Lower leg skin (tissue), 4 donors: ENCODE measurements at regions not wholly inside any gene's neighbourhood (a gene's known extent, or its start where the extent isn't known, plus 50 kb on each side); places are given as distances from the start of the nearest gene placed in this dataset.
"Not testable (repeated sequence)": the region's sequence is repeated elsewhere in the genome, so short reads cannot be mapped to it uniquely, and the experiment has no call there.

Experiments used
- DNase-seq, 2 donors: peaks; one replicate each; pipeline ENCODE4 v3.0.0-alpha.2; 2019; ENCODE audit warnings: low spot score in 2 of 2
- H3K4me3 ChIP-seq: fragments of 200-600 bp; sonication (generic); 2 replicates; pipeline ENCODE4 v1.5.1; 2017; ENCODE audit warnings: mild to moderate bottlenecking, low read depth; ENCODE audit not compliant: poor library complexity, severe bottlenecking
- POLR2A ChIP-seq, 2 donors: fragments of 450-650 bp; IDR thresholded peaks; one replicate each; pipeline ENCODE4 v1.6.1; 2016 to 2017; ENCODE audit warnings: antibody characterized with exemption in 2 of 2, mild to moderate bottlenecking in 1 of 2, moderate library complexity in 1 of 2
- WGBS, 2 donors: methylation state at CpG; one replicate each; pipeline ENCODE4 v1.1.5; 2018; 5-methylcytosine and 5-hydroxymethylcytosine counted together
- intact Hi-C: fragments of 100-400 bp; cut with DNase I; formaldehyde crosslinking; loops from one replicate; pipeline ENCODE4 v1.15.0; 2023; ENCODE audit warnings: low total_unique reads
- TF ChIP-seq, protein P1 (sequence below), 3 donors: fragments of 450-650 bp; IDR thresholded peaks; one replicate each; pipeline ENCODE4 v1.5.1; 2016; ENCODE audit warnings: antibody characterized with exemption in 3 of 3, mild to moderate bottlenecking in 3 of 3, moderate library complexity in 2 of 3

DNA sequence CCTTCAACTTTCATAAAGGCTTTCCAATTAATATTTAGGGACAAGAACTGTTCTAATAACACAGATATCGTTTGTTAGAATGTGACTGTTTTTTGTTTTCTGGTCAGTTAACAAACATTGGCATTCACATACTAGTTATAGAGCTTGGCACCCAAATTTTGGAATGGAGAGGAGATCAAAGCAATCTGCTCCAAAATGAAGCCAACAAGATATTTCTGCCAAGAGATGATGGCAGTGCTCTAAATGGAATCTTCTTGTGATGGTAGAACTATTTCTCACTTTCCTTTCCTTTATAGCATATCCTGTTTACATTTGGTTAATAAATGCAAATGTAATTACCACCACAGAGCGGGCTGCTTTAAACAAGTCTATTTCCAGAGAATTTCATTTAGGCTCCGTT, 208.3 kb upstream of the RIMS1 start:
- TF ChIP-seq, protein P1, sequence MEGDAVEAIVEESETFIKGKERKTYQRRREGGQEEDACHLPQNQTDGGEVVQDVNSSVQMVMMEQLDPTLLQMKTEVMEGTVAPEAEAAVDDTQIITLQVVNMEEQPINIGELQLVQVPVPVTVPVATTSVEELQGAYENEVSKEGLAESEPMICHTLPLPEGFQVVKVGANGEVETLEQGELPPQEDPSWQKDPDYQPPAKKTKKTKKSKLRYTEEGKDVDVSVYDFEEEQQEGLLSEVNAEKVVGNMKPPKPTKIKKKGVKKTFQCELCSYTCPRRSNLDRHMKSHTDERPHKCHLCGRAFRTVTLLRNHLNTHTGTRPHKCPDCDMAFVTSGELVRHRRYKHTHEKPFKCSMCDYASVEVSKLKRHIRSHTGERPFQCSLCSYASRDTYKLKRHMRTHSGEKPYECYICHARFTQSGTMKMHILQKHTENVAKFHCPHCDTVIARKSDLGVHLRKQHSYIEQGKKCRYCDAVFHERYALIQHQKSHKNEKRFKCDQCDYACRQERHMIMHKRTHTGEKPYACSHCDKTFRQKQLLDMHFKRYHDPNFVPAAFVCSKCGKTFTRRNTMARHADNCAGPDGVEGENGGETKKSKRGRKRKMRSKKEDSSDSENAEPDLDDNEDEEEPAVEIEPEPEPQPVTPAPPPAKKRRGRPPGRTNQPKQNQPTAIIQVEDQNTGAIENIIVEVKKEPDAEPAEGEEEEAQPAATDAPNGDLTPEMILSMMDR (IDR thresholded peaks at IDR 0.05), result no peak
- no peak for TF ChIP-seq POLR2A (IDR thresholded peaks at IDR 0.05)
- DNase-seq, result no peak
- intact Hi-C loops, result no loop called here
- 79 to 85% methylated on average over 3 of the region's 3 CpGs for WGBS, 2 donors
- H3K4me3 ChIP-seq, result no peak overlapping the region

DNA sequence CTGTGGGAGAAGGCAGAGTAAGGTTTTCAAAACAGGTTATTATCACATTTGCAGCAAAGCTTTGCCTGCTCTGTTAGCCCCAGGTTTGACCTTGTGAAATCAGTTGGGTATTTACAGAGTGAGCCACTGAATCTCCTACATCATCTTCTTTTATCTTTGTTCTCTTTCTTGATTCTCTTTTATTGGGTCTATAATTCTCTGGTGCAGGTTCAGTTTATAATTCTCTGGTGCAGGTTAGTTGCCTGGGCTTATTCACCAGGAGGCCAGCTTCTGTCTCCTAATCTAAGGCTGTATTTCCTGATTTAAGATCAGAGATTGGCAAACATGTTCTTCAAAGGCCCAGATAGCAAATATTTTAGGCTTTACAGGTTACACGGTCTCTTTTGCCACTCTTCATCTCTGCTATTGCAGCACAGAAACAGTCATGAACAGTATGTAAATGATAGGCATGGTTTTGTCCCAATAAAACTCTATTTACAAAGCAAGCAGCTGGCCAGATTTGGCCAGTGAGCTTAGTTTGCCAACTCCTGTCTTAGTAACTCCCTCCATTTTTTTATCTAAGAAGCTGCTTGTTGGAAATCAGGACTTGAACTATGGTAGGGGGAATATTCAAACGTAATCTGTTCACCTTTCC, 205.0 kb upstream of the RIMS1 start:
- WGBS, 2 donors, result 82 to 85% methylated on average over 2 of the region's 2 CpGs
- no peak overlapping the region for H3K4me3 ChIP-seq
- TF ChIP-seq, protein P1 (IDR thresholded peaks at IDR 0.05), result no peak
- no peak for TF ChIP-seq POLR2A (IDR thresholded peaks at IDR 0.05)
- DNase-seq, result no peak
- intact Hi-C loops, result no loop called here

DNA sequence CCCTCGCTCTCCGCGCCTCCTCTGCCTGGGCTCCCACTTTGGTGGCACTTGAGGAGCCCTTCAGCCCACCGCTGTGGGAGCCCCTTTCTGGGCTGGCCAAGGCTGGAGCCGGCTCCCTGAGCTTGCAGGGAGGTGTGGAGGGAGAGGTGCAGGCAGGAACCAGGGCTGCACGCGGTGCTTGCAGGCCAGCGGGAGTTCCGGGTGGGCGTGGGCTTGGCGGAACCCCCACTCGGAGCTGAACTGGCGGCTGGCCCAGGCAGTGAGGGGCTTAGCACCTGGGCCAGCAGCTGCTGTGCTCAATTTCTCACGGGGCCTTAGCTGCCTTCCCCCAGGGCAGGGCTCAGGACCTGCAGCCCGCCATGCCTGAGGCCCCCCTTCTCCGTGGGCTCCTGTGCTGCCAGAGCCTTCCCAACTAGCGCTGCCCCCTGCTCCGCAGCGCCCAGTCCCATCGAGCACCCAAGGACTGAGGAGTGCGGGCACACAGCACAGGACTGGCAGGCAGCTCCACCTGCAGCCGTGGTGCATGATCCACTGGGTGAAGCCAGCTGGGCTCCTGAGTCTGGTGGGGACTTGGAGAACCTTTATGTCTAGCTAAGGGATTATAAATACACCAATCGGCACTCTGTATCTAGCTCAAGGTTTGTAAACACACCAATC, 200.2 kb upstream of the RIMS1 start:
- WGBS, 2 donors, result 92 to 96% methylated on average over 21 to 23 of the region's 23 CpGs

DNA sequence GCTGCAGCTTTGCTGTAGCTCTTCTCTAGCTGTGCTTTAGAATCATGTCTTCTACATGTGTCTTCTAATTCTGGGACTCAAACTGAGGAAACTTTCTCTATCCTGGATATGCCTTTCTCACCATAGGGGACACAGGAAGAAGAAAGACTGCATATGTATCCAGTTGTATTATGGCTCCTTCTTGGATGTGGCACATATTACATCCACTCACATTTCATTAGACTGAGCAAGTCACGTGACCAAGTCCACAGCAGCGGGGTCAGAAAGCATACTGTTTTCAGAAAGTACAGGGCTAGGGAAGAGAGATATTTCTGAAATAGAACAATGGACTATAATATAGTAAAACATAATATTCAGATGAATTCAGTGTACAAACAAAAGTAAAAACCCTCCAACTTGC, 187.6 kb upstream of the RIMS1 start:
- TF ChIP-seq POLR2A (IDR thresholded peaks at IDR 0.05), result no peak
- TF ChIP-seq, protein P1 (IDR thresholded peaks at IDR 0.05), result no peak
- intact Hi-C loops, result no loop called here
- 93 to 94% methylated on average over 2 of the region's 2 CpGs for WGBS, 2 donors

More for the DNA sequence above, 200.2 kb upstream of the RIMS1 start:
- H3K4me3 ChIP-seq, DNase-seq, intact Hi-C loops: not testable (repeated sequence)

DNA sequence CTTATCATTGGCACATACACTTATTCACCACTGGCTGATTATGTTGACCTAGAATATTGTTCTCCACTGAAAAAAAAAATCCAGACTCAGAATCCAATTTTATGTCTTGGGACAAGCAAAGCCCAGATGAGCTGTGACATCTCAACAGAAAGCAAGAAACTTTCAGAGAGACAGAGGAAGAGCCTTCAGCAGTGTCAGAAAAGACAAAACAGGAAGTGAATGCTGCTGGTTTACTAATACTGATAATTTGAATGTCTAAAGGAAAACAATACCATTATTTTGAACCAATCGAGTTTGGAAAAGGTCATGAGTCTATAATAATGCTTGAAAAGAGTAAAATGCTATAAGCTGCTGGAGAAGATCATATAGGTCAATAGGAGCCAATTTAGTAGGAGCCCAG, 179.8 kb upstream of the RIMS1 start:
- no peak for TF ChIP-seq POLR2A (IDR thresholded peaks at IDR 0.05)
- TF ChIP-seq, protein P1 (IDR thresholded peaks at IDR 0.05), result no peak
- intact Hi-C loops, result no loop called here
- WGBS, 2 donors, result 28 to 34% methylated on average over 1 of the region's 1 CpG
- no peak for DNase-seq
- H3K4me3 ChIP-seq, result no peak overlapping the region

More for the DNA sequence above, 187.6 kb upstream of the RIMS1 start:
- no peak for DNase-seq
- H3K4me3 ChIP-seq, result no peak overlapping the region

DNA sequence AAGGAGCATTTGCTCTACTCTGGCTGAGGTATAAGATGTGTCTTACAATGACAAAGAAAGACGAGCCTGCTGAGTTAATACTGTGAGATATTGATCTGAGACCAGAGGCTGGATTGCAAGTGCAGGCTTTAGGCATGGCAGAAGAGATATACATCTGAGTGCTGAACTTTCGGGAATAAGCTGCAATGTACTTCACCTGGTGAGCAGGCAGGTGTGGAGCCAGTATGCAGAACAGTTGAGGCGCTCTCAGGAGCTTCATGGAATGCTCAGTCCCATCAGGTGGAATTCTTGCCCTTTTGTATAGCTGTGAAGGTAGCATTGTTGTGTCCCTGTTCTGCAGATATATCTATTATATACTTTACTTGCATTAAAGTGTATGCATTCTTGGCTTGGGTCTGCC, 179.3 kb upstream of the RIMS1 start:
- no peak for TF ChIP-seq POLR2A (IDR thresholded peaks at IDR 0.05)
- TF ChIP-seq, protein P1 (IDR thresholded peaks at IDR 0.05), result no peak
- no peak for DNase-seq
- intact Hi-C loops, result no loop called here
- no peak overlapping the region for H3K4me3 ChIP-seq
- 62 to 67% methylated on average over 3 of the region's 3 CpGs for WGBS, 2 donors
